Endodermal cell (in vitro differentiated cells): ENCODE measurements at regions not wholly inside any gene's neighbourhood (a gene's known extent, or its start where the extent isn't known, plus 50 kb on each side); places are given as distances from the start of the nearest gene placed in this dataset.
"Not testable (repeated sequence)": the region's sequence is repeated elsewhere in the genome, so short reads cannot be mapped to it uniquely, and the experiment has no call there.

Experiments used
- DNase-seq: peaks from one replicate; pipeline ENCODE4 v3.0.0-alpha.2; 2017
- H3K27ac ChIP-seq: 2 replicates; pipeline ENCODE4 v1.5.1; 2013; ENCODE audit warnings: mild to moderate bottlenecking, low read depth, low read length, moderate library complexity
- H3K27me3 ChIP-seq: 2 replicates; pipeline ENCODE4 v1.6.1; 2013; ENCODE audit warnings: mild to moderate bottlenecking, low read length, moderate library complexity; ENCODE audit not compliant: insufficient read depth, control insufficient read depth, poor library complexity, severe bottlenecking
- H3K36me3 ChIP-seq: 2 replicates; pipeline ENCODE4 v1.7.0; 2013; ENCODE audit warnings: mild to moderate bottlenecking, low read length, moderate library complexity; ENCODE audit not compliant: control insufficient read depth, insufficient read depth
- H3K4me1 ChIP-seq: one replicate; pipeline ENCODE4 v1.7.0; 2013; ENCODE audit warnings: low read length; ENCODE audit not compliant: control insufficient read depth, insufficient read depth
- H3K4me3 ChIP-seq: 2 replicates; pipeline ENCODE4 v1.5.1; 2013; ENCODE audit warnings: mild to moderate bottlenecking, low read length, moderate library complexity
- H3K9ac ChIP-seq: 2 replicates; pipeline ENCODE4 v1.6.1; 2013; ENCODE audit warnings: mild to moderate bottlenecking, low read length, moderate library complexity; ENCODE audit not compliant: poor library complexity, severe bottlenecking; ENCODE audit errors: extremely low read depth
- H3K9me3 ChIP-seq: 2 replicates; pipeline ENCODE4 v1.6.1; 2013; ENCODE audit warnings: mild to moderate bottlenecking, low read length, moderate library complexity; ENCODE audit not compliant: control insufficient read depth
- H3K27ac Mint-ChIP-seq: 2 replicates; pipeline ENCODE4 v1.8.0; 2020; ENCODE audit warnings: mixed read lengths
- H3K27me3 Mint-ChIP-seq: 2 replicates; pipeline ENCODE4 v1.8.0; 2021; ENCODE audit warnings: mild to moderate bottlenecking, mixed read lengths; ENCODE audit not compliant: insufficient read depth
- H3K36me3 Mint-ChIP-seq: 2 replicates; pipeline ENCODE4 v1.8.0; 2020; ENCODE audit warnings: low read depth, mixed read lengths
- H3K4me1 Mint-ChIP-seq: 2 replicates; pipeline ENCODE4 v1.8.0; 2020; ENCODE audit warnings: mixed read lengths
- H3K4me3 Mint-ChIP-seq: 2 replicates; pipeline ENCODE4 v1.8.0; 2020; ENCODE audit warnings: mild to moderate bottlenecking, moderate library complexity, mixed read lengths
- H3K9me3 Mint-ChIP-seq: 2 replicates; pipeline ENCODE4 v1.8.0; 2020; ENCODE audit warnings: mild to moderate bottlenecking, mixed read lengths
- whole genome bisulfite sequencing, 2 experiments: methylation state at CpG; one replicate each; pipeline versions ENCODE4 v1.1.5 to v1.1.7; 2013; ENCODE audit warnings: missing lambda C conversion rate in 2 of 2, mixed read lengths in 1 of 2; ENCODE audit not compliant: insufficient coverage in 1 of 2, insufficient read length in 1 of 2; 5-methylcytosine and 5-hydroxymethylcytosine counted together
- TF ChIP-seq, protein P1 (sequence below): fragments of 200-600 bp; sonication (generic); conservative IDR thresholded peaks from 2 replicates; pipeline ENCODE4 v1.5.0; 2021; ENCODE audit warnings: antibody characterized with exemption, mild to moderate bottlenecking

DNA sequence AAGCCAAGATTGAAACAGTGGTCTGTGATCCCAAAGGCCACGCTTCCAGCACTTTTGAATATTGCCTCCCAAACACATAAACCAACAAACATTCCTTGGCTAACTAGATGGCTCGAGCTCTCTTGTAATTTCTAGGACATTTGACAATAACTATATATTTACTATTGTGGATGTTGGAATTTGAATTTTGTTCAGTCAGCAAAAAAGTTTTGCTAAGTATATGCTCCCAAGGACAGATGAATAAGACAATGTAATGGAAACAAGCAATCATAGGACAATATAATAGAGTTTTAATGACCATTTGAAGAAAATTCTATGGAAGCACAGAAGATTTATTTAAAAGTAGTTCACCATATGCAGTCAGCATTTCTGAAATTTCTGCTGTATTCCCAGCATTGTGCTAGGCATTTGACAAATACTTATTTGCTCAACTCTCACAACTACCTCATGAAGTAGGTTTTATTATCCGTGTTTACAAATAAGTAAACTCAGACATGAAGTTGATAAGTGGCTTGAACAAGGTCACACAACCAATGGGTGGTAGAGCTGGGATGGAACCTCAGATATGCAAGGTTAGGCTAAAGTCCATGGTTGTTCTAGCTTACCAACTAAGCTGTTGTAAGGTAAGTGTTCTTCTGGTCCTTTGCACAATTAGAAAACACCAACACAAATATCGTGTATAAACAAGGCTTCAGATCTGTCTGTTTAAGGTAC, 205.1 kb downstream of the NUFIP1 start:
- Histone ChIP-seq H3K27ac (no peak overlapping the region), H3K4me1 (no peaks in the 10 kb centered on the region), H3K36me3 (no peaks in the 10 kb centered on the region), H3K27me3 (no peaks in the 10 kb centered on the region), H3K9ac (no peak overlapping the region), H3K9me3 (no peaks in the 10 kb centered on the region), H3K4me3 (no peak overlapping the region)
- Mint-ChIP-seq H3K27ac (no peak overlapping the region), H3K4me3 (no peak overlapping the region), H3K9me3 (no peaks in the 10 kb centered on the region), H3K36me3 (no peaks in the 10 kb centered on the region), H3K27me3 (no peaks in the 10 kb centered on the region), H3K4me1 (no peaks in the 10 kb centered on the region)
- TF ChIP-seq, protein P1, sequence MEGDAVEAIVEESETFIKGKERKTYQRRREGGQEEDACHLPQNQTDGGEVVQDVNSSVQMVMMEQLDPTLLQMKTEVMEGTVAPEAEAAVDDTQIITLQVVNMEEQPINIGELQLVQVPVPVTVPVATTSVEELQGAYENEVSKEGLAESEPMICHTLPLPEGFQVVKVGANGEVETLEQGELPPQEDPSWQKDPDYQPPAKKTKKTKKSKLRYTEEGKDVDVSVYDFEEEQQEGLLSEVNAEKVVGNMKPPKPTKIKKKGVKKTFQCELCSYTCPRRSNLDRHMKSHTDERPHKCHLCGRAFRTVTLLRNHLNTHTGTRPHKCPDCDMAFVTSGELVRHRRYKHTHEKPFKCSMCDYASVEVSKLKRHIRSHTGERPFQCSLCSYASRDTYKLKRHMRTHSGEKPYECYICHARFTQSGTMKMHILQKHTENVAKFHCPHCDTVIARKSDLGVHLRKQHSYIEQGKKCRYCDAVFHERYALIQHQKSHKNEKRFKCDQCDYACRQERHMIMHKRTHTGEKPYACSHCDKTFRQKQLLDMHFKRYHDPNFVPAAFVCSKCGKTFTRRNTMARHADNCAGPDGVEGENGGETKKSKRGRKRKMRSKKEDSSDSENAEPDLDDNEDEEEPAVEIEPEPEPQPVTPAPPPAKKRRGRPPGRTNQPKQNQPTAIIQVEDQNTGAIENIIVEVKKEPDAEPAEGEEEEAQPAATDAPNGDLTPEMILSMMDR = no peak
- no peak for DNase-seq
- WGBS, 2 experiments = 85 to 86% methylated on average over 1 to 3 of the region's 4 CpGs

DNA sequence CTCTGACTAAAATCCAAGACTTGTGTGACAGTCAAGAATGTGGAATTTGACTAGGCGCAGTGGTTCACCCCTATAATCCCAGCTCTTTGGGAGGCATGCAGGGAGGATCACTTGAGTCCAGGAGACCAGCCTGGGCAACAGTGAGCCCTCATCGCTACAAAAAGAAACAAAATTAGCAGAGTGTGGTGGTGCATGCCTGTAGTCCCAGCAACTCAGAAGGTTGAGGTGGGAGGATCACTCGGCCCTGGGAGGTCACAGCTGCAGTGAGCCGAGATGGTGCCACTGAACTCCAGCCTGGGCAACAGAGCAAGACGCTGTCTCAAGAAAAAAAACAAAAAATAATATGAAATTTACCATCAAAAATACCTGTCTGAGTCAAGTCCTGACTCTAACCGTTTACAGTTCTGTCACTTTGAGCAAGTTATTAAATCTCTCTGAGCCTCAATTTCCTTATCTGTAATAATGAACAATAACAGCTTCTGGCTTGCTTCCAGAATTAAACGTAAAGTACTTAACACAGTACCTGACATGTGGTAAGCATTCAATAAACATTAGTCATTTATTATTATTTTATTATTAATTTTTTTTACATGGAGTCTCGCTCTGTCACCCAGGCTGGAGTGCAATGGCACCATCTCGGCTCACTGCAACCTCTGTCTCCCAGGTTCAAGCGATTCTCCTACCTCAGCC, 204.6 kb upstream of the TSC22D1 start:
- Histone ChIP-seq H3K4me1 (no peaks in the 10 kb centered on the region), H3K4me3 (no peak overlapping the region), H3K9me3 (no peaks in the 10 kb centered on the region), H3K36me3 (no peaks in the 10 kb centered on the region), H3K27me3 (no peaks in the 10 kb centered on the region), H3K9ac (no peak overlapping the region), H3K27ac (no peak overlapping the region)
- H3K27ac Mint-ChIP-seq = no peak overlapping the region
- DNase-seq = no peak
- H3K9me3 Mint-ChIP-seq = no peaks in the 10 kb centered on the region
- WGBS, 2 experiments = 94 to 98% methylated on average over 8 to 9 of the region's 10 CpGs
- H3K36me3 Mint-ChIP-seq = no peaks in the 10 kb centered on the region
- no peaks in the 10 kb centered on the region for H3K4me1 Mint-ChIP-seq
- TF ChIP-seq, protein P1 = no peak
- no peak overlapping the region for H3K4me3 Mint-ChIP-seq
- H3K27me3 Mint-ChIP-seq = no peaks in the 10 kb centered on the region

DNA sequence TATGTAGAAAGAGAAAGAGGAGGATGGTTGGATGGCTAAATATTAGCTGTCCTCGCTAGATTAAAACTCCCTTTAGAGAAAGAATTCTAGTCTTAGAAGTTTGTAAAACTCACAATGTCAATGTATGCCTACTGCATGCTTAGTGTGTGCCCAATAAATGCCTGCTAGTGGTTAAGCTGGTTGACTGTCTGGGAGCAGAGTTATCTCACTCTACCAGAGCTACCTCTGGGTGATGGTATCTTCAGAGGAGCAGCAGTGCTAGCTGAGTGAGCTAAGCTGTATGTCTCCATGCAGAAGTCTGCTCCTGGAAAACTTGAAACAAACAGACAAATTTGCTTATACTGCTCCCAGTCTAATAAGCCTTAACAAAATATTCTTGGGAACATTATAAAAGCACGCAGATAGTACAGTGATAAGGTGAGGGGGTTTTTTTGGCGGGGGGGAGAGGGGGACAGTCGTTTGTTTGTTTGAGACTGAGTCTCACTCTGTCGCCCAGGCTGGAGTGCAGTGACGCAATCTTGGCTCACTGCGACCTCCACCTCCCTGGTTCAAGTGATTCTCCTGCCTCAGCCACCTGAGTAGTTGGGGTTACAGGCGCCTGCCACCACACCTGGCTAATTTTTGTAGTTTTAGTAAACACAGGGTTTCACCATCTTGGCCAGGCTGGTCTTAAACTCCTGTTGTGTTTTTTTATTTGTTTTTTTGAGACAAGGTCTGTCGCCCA, 202.8 kb upstream of the TSC22D1 start:
- Mint-ChIP-seq H3K4me1 (no peaks in the 10 kb centered on the region), H3K36me3 (no peaks in the 10 kb centered on the region), H3K27me3 (peaks cover 2% of the 10 kb centered on the region), H3K4me3 (no peak overlapping the region), H3K9me3 (no peaks in the 10 kb centered on the region), H3K27ac (no peak overlapping the region)
- Histone ChIP-seq H3K36me3 (no peaks in the 10 kb centered on the region), H3K9me3 (no peaks in the 10 kb centered on the region), H3K27ac (no peak overlapping the region), H3K4me1 (no peaks in the 10 kb centered on the region), H3K27me3 (no peaks in the 10 kb centered on the region), H3K9ac (no peak overlapping the region), H3K4me3 (no peak overlapping the region)
- 80 to 90% methylated on average over 6 to 9 of the region's 9 CpGs for WGBS, 2 experiments
- DNase-seq = no peak
- TF ChIP-seq, protein P1 = no peak

DNA sequence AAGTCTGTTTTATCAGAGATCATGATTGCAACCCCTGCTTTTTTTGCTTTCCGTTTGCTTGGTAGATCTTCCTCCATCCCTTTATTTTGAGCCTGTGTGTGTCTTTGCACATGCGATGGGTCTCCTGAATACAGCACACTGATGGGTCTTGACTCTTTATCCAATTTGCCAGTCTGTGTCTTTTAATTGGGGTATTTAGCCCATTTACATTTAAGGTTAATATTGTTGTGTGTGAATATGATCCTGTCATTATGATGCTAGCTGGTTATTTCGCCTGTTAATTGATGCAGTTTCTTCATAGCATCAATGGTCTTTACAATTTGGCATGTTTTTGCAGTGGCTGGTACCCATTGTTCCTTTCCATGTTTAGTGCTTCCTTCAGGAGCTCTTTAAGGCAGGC, 199.2 kb upstream of the TSC22D1 start:
- not testable (repeated sequence) for H3K27me3 Mint-ChIP-seq, H3K9me3 Mint-ChIP-seq, DNase-seq, H3K27me3 ChIP-seq, H3K9me3 ChIP-seq, H3K36me3 ChIP-seq, H3K4me1 Mint-ChIP-seq, H3K27ac Mint-ChIP-seq, H3K36me3 Mint-ChIP-seq, H3K4me1 ChIP-seq, H3K27ac ChIP-seq, H3K4me3 ChIP-seq, H3K9ac ChIP-seq, H3K4me3 Mint-ChIP-seq
- WGBS, 2 experiments = 96% methylated on average over 3 of the region's 3 CpGs; no CpG with 5 or more reads in 1 of the 2 experiments
